ENCODE measurements at regions not wholly inside any gene's neighbourhood (a gene's known extent, or its start where the extent isn't known, plus 50 kb on each side); places are given as distances from the start of the nearest gene placed in this dataset.

DNA sequence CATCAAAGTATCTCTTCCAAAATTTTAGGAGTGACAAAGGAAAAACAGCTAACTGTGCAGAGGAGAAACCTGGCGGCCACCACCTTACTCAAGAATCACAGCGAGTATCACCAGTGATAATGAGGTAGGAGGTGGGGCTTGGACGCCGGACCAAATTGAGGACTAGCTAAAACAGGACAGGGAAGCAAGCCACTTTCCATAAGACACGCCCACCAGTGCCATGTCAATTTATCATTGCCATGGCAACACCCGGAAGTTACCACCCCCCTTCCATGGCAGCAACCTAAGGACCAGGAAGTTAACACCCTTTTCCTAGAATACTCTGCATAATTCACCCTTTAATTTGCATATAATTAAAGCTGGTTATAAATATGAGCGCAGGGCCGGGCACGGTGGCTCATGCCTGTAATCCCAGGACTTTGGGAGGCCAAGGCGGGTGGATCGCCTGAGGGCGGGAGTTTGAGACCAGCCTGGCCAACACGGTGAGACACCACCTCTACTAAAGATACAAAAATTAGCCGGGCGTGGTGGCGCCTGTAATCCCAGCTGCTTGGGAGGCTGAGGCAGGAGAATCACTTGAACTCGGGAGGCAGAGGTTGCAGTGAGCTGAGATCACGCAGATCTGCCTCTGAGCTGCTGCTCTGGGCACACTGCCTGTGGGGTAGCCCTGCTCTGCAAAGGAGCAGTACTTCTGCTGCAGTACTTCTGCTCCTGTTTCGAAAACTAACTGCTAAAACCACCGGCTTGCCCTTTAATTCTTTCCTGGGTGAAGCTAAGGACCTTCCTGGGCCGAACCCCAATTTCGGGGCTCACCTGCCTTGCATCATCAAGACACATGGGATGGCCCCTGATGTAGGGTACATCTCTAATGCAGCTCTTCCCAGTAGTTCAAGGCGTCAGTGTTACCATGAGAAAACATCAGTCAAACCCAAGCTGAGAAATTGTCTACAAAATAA, 116.7 kb downstream of the HMX1 start:
- Histone ChIP-seq H3K9me3 (peaks cover 0 to 19% (median 0%) of the 10 kb centered on the region in 4 donors), H3K4me3 (no peak overlapping the region), H3K27ac (no peak overlapping the region), H3K27me3 (no peaks in the 10 kb centered on the region), H3K4me1 (no peaks in the 10 kb centered on the region), H3K36me3 (no peaks in the 10 kb centered on the region)
- no peak for DNase-seq
- intact Hi-C loops (cut with DNase I; ENCODE audit: low total_unique reads), result no loop called here
- 84 to 93% (median 91%) methylated on average over 22 to 23 of the region's 23 CpGs for WGBS, 5 donors
- TF ChIP-seq POLR2A (IDR thresholded peaks at IDR 0.05) (no peak), EP300 (IDR thresholded peaks at IDR 0.05) (no peak), POLR2AphosphoS5 (IDR thresholded peaks at IDR 0.05) (no peak)
- TF ChIP-seq, protein P1, sequence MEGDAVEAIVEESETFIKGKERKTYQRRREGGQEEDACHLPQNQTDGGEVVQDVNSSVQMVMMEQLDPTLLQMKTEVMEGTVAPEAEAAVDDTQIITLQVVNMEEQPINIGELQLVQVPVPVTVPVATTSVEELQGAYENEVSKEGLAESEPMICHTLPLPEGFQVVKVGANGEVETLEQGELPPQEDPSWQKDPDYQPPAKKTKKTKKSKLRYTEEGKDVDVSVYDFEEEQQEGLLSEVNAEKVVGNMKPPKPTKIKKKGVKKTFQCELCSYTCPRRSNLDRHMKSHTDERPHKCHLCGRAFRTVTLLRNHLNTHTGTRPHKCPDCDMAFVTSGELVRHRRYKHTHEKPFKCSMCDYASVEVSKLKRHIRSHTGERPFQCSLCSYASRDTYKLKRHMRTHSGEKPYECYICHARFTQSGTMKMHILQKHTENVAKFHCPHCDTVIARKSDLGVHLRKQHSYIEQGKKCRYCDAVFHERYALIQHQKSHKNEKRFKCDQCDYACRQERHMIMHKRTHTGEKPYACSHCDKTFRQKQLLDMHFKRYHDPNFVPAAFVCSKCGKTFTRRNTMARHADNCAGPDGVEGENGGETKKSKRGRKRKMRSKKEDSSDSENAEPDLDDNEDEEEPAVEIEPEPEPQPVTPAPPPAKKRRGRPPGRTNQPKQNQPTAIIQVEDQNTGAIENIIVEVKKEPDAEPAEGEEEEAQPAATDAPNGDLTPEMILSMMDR (IDR thresholded peaks at IDR 0.05), result no peak

DNA sequence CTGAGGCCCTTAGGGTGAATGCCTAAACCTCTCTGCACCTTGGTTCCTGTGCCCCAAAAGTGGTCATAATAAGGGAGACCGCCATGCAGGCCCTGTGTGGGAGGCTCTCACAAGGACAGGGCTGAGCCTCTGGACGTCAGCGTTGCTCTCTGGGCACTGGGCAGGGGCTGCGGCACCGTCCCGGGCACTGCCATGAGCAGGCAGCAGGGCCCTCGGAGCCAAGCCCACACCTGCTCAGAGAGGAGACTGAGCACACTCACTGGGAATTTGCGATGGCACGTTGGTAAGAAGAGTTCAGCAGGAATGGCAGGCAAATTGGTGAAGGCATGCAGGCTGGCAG, 123.4 kb downstream of the HMX1 start:
- no peak for DNase-seq
- H3K4me3 ChIP-seq, result no peak overlapping the region
- H3K27me3 ChIP-seq, result peaks cover 0 to 35% (median 0%) of the 10 kb centered on the region in 3 donors
- H3K36me3 ChIP-seq, result no peaks in the 10 kb centered on the region
- intact Hi-C loops (cut with DNase I; ENCODE audit: low total_unique reads), result no loop called here
- no peaks in the 10 kb centered on the region for H3K4me1 ChIP-seq
- H3K9me3 ChIP-seq, result no peaks in the 10 kb centered on the region
- H3K27ac ChIP-seq, result no peak overlapping the region
- WGBS, 5 donors, result 87 to 94% (median 90%) methylated on average over 7 to 9 of the region's 9 CpGs
- no peak for TF ChIP-seq POLR2AphosphoS5 (IDR thresholded peaks at IDR 0.05)

DNA sequence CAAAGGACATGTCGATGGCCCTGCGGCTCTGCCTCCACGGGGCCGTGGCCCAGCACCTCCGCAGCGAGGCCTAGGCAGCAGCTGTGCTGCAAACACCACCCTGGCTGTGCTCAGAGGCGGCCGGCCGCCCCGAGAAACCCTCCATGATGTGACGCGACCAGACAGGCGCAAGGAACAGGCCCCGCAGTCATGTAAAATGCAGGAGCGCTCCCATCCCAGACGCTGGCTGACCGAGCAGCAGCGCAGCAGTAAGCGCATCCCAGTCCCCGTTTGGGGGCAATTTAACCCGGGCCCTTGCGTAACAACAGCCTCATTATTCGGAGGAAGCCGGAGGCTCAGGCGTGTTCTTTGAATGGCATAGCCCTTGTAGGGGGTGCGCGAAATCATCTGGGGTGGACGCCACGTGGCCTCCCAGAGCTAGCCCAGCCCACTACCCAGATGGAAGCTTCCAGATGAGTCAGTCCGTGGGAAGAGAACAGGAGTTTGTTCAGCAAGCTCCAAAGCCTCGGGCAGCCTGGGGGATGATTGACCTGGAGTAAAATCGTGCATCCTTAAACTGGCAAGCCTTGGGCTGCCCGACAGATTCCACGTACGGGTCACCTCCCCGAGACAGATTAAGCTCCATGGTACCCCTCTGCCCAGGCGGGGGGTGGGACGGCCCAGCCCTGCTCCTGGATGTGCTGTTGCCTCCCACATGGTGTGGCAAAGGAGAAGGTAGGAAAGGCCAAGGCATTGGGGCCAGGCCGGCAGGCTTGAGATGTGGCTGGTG, 124.0 kb downstream of the HMX1 start:
- DNase-seq, result peak in 1 of 2 donors; percentile 16
- H3K36me3 ChIP-seq, result no peaks in the 10 kb centered on the region
- WGBS, 5 donors, result 75 to 85% (median 82%) methylated on average over 28 to 39 of the region's 39 CpGs

DNA sequence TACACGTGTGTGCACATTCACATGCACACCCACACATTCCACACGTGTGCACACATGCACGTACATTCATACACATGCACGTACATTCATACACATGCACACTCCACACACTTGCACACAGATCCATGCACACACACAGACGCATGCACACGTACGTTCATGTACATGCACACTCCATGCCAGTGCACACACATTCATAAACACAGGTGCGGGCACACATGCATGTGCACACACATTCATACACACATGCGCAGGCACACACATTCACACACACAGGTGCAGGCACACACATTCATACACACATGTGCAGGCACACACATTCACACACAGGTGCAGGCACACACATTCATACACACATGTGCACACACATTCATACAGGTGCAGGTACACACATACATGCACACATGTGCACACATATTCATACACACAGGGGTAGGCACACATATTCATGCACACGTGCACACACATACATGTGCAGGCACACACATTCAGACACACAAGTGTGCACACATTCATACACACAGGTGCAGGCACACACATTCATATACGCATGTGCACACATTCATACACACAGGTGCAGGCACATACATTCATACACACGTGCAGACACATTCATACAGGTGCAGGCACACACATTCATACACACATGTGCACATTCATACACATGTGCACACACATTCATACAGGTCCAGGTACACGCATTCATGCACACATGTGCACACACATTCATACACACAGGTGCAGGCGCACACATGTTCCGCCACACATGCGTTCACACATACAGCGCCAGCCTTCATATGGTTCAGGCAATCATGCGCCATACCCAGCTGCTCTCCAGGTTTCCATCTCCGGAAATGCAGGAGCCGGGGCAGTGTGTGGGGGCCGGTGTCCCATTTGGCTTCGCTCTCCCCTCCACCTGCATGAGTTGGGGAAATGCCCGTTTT, 124.8 kb downstream of the HMX1 start:
- Histone ChIP-seq H3K27ac (no peak overlapping the region), H3K36me3 (no peaks in the 10 kb centered on the region), H3K4me1 (no peaks in the 10 kb centered on the region), H3K4me3 (no peak overlapping the region), H3K9me3 (no peaks in the 10 kb centered on the region), H3K27me3 (peaks cover 0 to 35% (median 0%) of the 10 kb centered on the region in 3 donors)
- TF ChIP-seq POLR2AphosphoS5 (IDR thresholded peaks at IDR 0.05) (no peak), EP300 (IDR thresholded peaks at IDR 0.05) (no peak), POLR2A (IDR thresholded peaks at IDR 0.05) (no peak)
- TF ChIP-seq, protein P1 (IDR thresholded peaks at IDR 0.05), result no peak
- 92 to 95% (median 92%) methylated on average over 22 to 23 of the region's 23 CpGs for WGBS, 5 donors
- no peak for DNase-seq
- intact Hi-C loops (cut with DNase I; ENCODE audit: low total_unique reads), result no loop called here

More for the DNA sequence above, 124.0 kb downstream of the HMX1 start:
- Histone ChIP-seq H3K27me3 (peaks cover 0 to 35% (median 0%) of the 10 kb centered on the region in 3 donors), H3K4me1 (no peaks in the 10 kb centered on the region), H3K4me3 (no peak overlapping the region), H3K9me3 (no peaks in the 10 kb centered on the region), H3K27ac (no peak overlapping the region)
- TF ChIP-seq EP300 (IDR thresholded peaks at IDR 0.05), result no peak
- no peak for TF ChIP-seq POLR2A (IDR thresholded peaks at IDR 0.05)
- no peak for TF ChIP-seq POLR2AphosphoS5 (IDR thresholded peaks at IDR 0.05)
- TF ChIP-seq, protein P1 (IDR thresholded peaks at IDR 0.05), result no peak
- intact Hi-C loops (cut with DNase I; ENCODE audit: low total_unique reads), result no loop called here

Data from stomach (tissue), 8 donors.